HG03432 (cell line): ENCODE measurements at regions not wholly inside any gene's neighbourhood (a gene's known extent, or its start where the extent isn't known, plus 50 kb on each side); places are given as distances from the start of the nearest gene placed in this dataset.
"Not testable (repeated sequence)": the region's sequence is repeated elsewhere in the genome, so short reads cannot be mapped to it uniquely, and the experiment has no call there.

Experiments used
- ATAC-seq: cut with Tn5 transposase; IDR thresholded peaks from one replicate; pipeline ENCODE4 v1.9.1; 2021; ENCODE audit warnings: mild to moderate bottlenecking, moderate library complexity; ENCODE audit not compliant: unreplicated experiment

GRCh38 chr18:71405169-71405809 is 1116.4 kb downstream of the SOCS6 start:
- no peak for ATAC-seq

GRCh38 chr18:71403501-71403900 is 1114.7 kb downstream of the SOCS6 start:
- no peak for ATAC-seq

GRCh38 chr18:71398531-71398930 is 1109.7 kb downstream of the SOCS6 start:
- no peak for ATAC-seq

- no peak for ATAC-seq
These were observed 1099.3 kb downstream of the SOCS6 start for GRCh38 chr18:71388148-71388547.

- ATAC-seq, result no peak
These were observed 1085.6 kb downstream of the SOCS6 start for GRCh38 chr18:71374294-71375000.

GRCh38 chr18:71371951-71372605 is 1083.2 kb downstream of the SOCS6 start:
- ATAC-seq, result no peak

GRCh38 chr18:71370671-71371445 is 1082.0 kb downstream of the SOCS6 start:
- ATAC-seq, result no peak

GRCh38 chr18:71370095-71370494 is 1081.2 kb downstream of the SOCS6 start:
- no peak for ATAC-seq

- no peak for ATAC-seq
These were observed 1073.3 kb downstream of the SOCS6 start for GRCh38 chr18:71362140-71362539.

GRCh38 chr18:71355599-71355998 is 1066.8 kb downstream of the SOCS6 start:
- not testable (repeated sequence) for ATAC-seq

GRCh38 chr18:71352618-71353017 is 1063.8 kb downstream of the SOCS6 start:
- no peak for ATAC-seq

- no peak for ATAC-seq
These were observed 1047.8 kb downstream of the SOCS6 start for GRCh38 chr18:71336576-71337210.

GRCh38 chr18:71329563-71329962 is 1040.7 kb downstream of the SOCS6 start:
- no peak for ATAC-seq

GRCh38 chr18:71329114-71329513 is 1040.3 kb downstream of the SOCS6 start:
- no peak for ATAC-seq

GRCh38 chr18:71327850-71328249 is 1039.0 kb downstream of the SOCS6 start:
- no peak for ATAC-seq

GRCh38 chr18:71327441-71327840 is 1038.6 kb downstream of the SOCS6 start:
- no peak for ATAC-seq

GRCh38 chr18:71326826-71327225 is 1038.0 kb downstream of the SOCS6 start:
- no peak for ATAC-seq

- ATAC-seq, result no peak
These were observed 1035.5 kb downstream of the SOCS6 start for GRCh38 chr18:71324356-71324755.

- ATAC-seq, result no peak
These were observed 1033.4 kb downstream of the SOCS6 start for GRCh38 chr18:71322201-71322600.

GRCh38 chr18:71321319-71321718 is 1032.5 kb downstream of the SOCS6 start:
- ATAC-seq, result no peak

- no peak for ATAC-seq
These were observed 1016.0 kb downstream of the SOCS6 start for GRCh38 chr18:71304856-71305255.
